Osteocyte (in vitro differentiated cells): ENCODE measurements at regions not wholly inside any gene's neighbourhood (a gene's known extent, or its start where the extent isn't known, plus 50 kb on each side); places are given as distances from the start of the nearest gene placed in this dataset.

Experiments
- DNase-seq: peaks from one replicate; pipeline ENCODE4 v3.0.0; 2021; ENCODE audit warnings: mixed read lengths; ENCODE audit not compliant: unreplicated experiment; ENCODE audit errors: extremely low spot score
- H3K27ac Mint-ChIP-seq: one replicate; pipeline ENCODE4 v1.8.0; 2021; ENCODE audit warnings: mild to moderate bottlenecking, mixed read lengths; ENCODE audit not compliant: unreplicated experiment
- H3K27me3 Mint-ChIP-seq: one replicate; pipeline ENCODE4 v1.8.0; 2021; ENCODE audit warnings: mixed read lengths; ENCODE audit not compliant: unreplicated experiment
- H3K36me3 Mint-ChIP-seq: one replicate; pipeline ENCODE4 v1.8.0; 2021; ENCODE audit warnings: mixed read lengths; ENCODE audit not compliant: unreplicated experiment
- H3K4me1 Mint-ChIP-seq: one replicate; pipeline ENCODE4 v1.8.0; 2021; ENCODE audit warnings: mixed read lengths; ENCODE audit not compliant: unreplicated experiment
- H3K4me3 Mint-ChIP-seq: one replicate; pipeline ENCODE4 v1.8.0; 2021; ENCODE audit warnings: mild to moderate bottlenecking, moderate library complexity, mixed read lengths; ENCODE audit not compliant: unreplicated experiment
- H3K9me3 Mint-ChIP-seq: one replicate; pipeline ENCODE4 v1.8.0; 2021; ENCODE audit warnings: mixed read lengths; ENCODE audit not compliant: unreplicated experiment
- CTCF ChIP-seq: fragments of 200-600 bp; sonication (generic); IDR thresholded peaks from 2 replicates; pipeline ENCODE4 v1.5.0; 2021; ENCODE audit warnings: antibody characterized with exemption, mild to moderate bottlenecking, moderate library complexity

DNA sequence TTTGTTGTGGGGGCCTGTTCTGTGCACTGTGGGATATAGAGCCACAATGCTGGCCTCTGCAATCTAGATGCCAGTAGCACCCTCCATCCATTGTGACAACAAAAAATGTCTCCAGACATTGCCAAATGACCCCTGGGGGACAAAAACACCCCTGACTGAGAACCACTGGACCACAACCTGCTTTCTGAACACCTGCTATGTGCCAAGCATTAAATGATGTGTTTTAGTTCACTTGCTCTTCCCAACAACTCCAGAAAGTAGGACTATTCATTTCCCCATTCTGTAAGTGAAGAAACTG lies 367.0 kb upstream of the ERCC4 start:
- no peak for TF ChIP-seq CTCF
- DNase-seq: no peak
- Mint-ChIP-seq H3K4me1 (no peaks in the 10 kb centered on the region), H3K27me3 (no peaks in the 10 kb centered on the region), H3K4me3 (no peak overlapping the region), H3K36me3 (no peaks in the 10 kb centered on the region), H3K27ac (no peak overlapping the region), H3K9me3 (peaks cover 12% of the 10 kb centered on the region)

DNA sequence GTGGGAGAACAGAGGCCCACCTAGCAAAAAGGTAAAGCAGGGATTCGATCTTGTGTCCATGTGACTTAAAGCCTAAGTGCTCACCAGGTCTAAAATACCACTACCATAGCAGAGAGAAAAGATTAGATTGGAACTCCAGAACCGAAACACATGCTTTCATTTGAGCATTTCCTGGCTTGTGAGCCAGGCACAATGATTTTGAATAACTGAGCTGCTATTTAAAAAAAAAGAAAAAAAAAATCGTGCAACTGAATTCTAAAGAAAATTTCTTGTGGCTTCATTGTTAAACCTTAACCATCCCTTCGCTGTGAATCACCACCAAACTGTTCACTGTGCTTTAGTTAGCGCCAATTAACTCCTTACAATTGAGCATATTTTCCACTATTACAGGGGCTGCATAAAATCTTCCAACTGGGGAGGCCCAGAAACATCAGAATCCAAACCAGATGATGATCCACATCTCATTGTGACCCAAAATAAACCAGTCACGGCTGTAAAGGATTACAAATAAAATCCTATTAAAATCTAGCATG lies 366.4 kb upstream of the ERCC4 start:
- TF ChIP-seq CTCF: no peak
- Mint-ChIP-seq H3K4me3 (no peak overlapping the region), H3K4me1 (no peaks in the 10 kb centered on the region), H3K27me3 (no peaks in the 10 kb centered on the region), H3K36me3 (no peaks in the 10 kb centered on the region), H3K27ac (no peak overlapping the region), H3K9me3 (peaks cover 13% of the 10 kb centered on the region)
- no peak for DNase-seq

GRCh38 chr16:13554005-13554404 lies 365.9 kb upstream of the ERCC4 start:
- no peak overlapping the region for H3K4me3 Mint-ChIP-seq
- no peaks in the 10 kb centered on the region for H3K27me3 Mint-ChIP-seq
- H3K4me1 Mint-ChIP-seq: no peaks in the 10 kb centered on the region
- no peaks in the 10 kb centered on the region for H3K36me3 Mint-ChIP-seq
- no peak for TF ChIP-seq CTCF
- peaks cover 18% of the 10 kb centered on the region for H3K9me3 Mint-ChIP-seq
- H3K27ac Mint-ChIP-seq: no peak overlapping the region
- DNase-seq: no peak

- Mint-ChIP-seq H3K9me3 (peaks cover 19% of the 10 kb centered on the region), H3K27ac (no peak overlapping the region), H3K36me3 (no peaks in the 10 kb centered on the region), H3K4me3 (no peak overlapping the region), H3K4me1 (no peaks in the 10 kb centered on the region), H3K27me3 (no peaks in the 10 kb centered on the region)
- TF ChIP-seq CTCF: no peak
- no peak for DNase-seq
Measured at GRCh38 chr16:13554643-13555042, 365.3 kb upstream of the ERCC4 start.

GRCh38 chr16:13557418-13557817 lies 362.5 kb upstream of the ERCC4 start:
- no peak for DNase-seq
- Mint-ChIP-seq H3K4me3 (no peak overlapping the region), H3K4me1 (no peaks in the 10 kb centered on the region), H3K9me3 (peaks cover 22% of the 10 kb centered on the region), H3K27me3 (no peaks in the 10 kb centered on the region), H3K27ac (no peak overlapping the region), H3K36me3 (no peaks in the 10 kb centered on the region)
- no peak for TF ChIP-seq CTCF
